Spleen (tissue), 7 donors: ENCODE measurements at regions not wholly inside any gene's neighbourhood (a gene's known extent, or its start where the extent isn't known, plus 50 kb on each side); places are given as distances from the start of the nearest gene placed in this dataset.

ENCODE experiments used
- CTCF ChIP-seq, 11 experiments: fragments of 200-600 bp in 7 of 11; fragments of 450-650 bp in 4 of 11; sonication (generic) in 4 of 11; IDR thresholded peaks in 8 of 11; conservative IDR thresholded peaks in 3 of 11; 1 replicate in 7 of 11; 2 replicates in 4 of 11; pipeline versions ENCODE4 v1.4.0 to v1.8.0; 2016 to 2021; ENCODE audit warnings: antibody characterized with exemption in 11 of 11, inconsistent platforms in 4 of 11, mild to moderate bottlenecking in 1 of 11
- POLR2AphosphoS5 ChIP-seq, 3 donors: sonication (generic); formaldehyde crosslinking; IDR thresholded peaks; one replicate each; pipeline ENCODE4 v1.5.1; 2017; ENCODE audit warnings: antibody characterized with exemption in 3 of 3
- donor health status: DM: no; HTN: no; CAD: no; lungs with moderate emphysema.
- donor health status: DM: no; HTN: no; CAD: no.
- donor health status: DM: no; HTN: no; CAD: no.

GRCh38 chr10:10914144-10914543 lies 103.5 kb upstream of the CELF2 start:
- TF ChIP-seq CTCF (IDR thresholded peaks at IDR 0.05 in 8 of 11, conservative IDR thresholded peaks at IDR 0.05 in 3 of 11) (no peak), POLR2AphosphoS5 (IDR thresholded peaks at IDR 0.05) (no peak)
